ENCODE measurements at regions not wholly inside any gene's neighbourhood (a gene's known extent, or its start where the extent isn't known, plus 50 kb on each side); places are given as distances from the start of the nearest gene placed in this dataset.
"Not testable (repeated sequence)": the region's sequence is repeated elsewhere in the genome, so short reads cannot be mapped to it uniquely, and the experiment has no call there.

DNA sequence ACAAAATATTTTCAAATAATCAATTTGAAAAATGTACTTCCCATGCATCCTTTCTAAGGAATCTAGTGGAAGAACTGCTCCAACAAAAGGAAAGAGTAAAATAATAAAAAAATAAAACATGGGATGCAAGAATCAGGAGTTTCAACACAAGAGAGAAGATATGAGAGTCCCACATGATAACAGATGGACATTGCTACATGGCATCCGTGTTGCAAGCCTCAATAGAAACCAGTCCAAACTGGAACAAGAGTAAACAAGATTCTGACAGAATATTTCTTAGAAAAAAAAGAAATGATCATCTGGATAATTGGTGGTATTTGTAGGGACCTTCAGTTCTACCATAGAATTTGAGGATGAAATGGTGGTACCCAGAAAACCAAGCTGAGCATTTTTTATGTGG lies 186.8 kb downstream of the FRK start:
- Mint-ChIP-seq H3K36me3 (no peaks in the 10 kb centered on the region), H3K27me3 (peaks cover 1 to 16% (median 5%) of the 10 kb centered on the region in 5 donors), H3K27ac (no peak overlapping the region), H3K4me1 (no peaks in the 10 kb centered on the region), H3K4me3 (no peak overlapping the region), H3K9me3 (no peaks in the 10 kb centered on the region)
- ATAC-seq = no peak
- DNase-seq = no peak
- POLR2A ChIA-PET = no interaction called here

DNA sequence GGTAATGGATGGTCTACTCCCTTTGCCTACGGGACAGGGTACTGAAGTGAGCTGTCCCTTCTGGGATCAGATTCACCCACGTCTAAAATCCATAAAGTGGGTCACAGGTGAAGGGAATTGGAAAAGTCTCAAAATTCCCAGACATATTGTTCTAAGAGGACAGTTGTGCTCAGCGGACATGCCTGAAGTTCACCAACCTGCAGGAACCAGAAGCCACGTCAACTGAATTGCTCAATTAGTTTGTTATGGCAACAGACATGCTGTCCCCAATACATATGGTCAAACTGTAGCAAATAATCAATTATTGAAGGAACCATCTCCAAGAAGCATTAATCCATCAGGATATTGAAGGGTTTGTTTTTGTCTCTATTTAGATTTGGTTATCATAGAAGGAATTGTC lies 190.2 kb downstream of the FRK start:
- no peak overlapping the region for H3K27ac Mint-ChIP-seq
- POLR2A ChIA-PET = no interaction called here
- no peak overlapping the region for H3K4me3 Mint-ChIP-seq
- ATAC-seq = no peak
- H3K4me1 Mint-ChIP-seq = no peaks in the 10 kb centered on the region
- DNase-seq = no peak
- H3K9me3 Mint-ChIP-seq = no peaks in the 10 kb centered on the region
- H3K27me3 Mint-ChIP-seq = peaks cover 1 to 16% (median 5%) of the 10 kb centered on the region in 5 donors
- no peaks in the 10 kb centered on the region for H3K36me3 Mint-ChIP-seq

DNA sequence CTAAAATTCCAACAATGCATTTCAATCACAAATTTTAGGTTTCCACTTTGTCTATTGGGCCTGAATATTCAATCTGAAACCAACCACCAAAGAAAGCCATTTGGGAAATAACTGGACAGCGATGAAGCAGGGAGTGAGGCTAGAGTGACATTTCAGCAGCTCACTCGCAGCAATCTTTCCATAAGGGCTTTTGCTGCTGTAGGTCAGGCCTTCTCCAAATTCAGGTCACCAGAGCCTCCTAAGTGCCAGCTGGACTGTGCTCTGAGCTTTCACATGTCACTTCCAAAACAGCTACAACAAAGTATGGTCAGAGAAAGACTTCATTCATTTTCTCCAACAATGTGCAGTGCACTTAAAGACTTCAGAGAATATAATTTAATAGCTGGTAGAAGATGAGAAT lies 194.8 kb downstream of the FRK start:
- Mint-ChIP-seq H3K36me3 (no peaks in the 10 kb centered on the region), H3K27me3 (peaks cover 0 to 13% (median 0%) of the 10 kb centered on the region in 5 donors), H3K9me3 (no peaks in the 10 kb centered on the region), H3K27ac (no peak overlapping the region), H3K4me3 (no peak overlapping the region), H3K4me1 (no peaks in the 10 kb centered on the region)
- no peak for ATAC-seq
- no peak for DNase-seq
- POLR2A ChIA-PET = no interaction called here

DNA sequence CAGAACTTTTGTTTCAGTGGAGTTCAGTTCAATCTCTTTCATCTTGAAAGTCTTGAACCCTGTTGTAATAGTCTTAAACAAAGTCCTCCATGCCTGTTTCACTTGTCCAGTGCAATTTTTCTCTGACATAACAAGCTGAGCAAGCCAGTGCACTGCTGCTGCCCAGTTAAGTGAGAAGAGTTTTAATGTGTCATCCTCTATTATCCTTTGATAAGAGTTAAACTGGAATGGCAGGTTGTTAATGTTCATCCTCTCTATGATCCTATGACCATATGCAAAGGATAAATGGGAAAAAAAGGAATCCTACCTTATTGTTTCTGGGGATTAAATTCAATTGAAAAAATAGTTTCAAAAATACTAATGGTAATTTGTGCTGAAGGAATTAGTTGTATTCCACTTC lies 197.5 kb downstream of the FRK start:
- DNase-seq = no peak
- Mint-ChIP-seq H3K9me3 (peaks cover 0 to 7% (median 4%) of the 10 kb centered on the region in 9 donors), H3K4me1 (no peaks in the 10 kb centered on the region), H3K36me3 (no peaks in the 10 kb centered on the region), H3K27me3 (peaks cover 0 to 1% (median 0%) of the 10 kb centered on the region in 5 donors), H3K27ac (no peak overlapping the region), H3K4me3 (no peak overlapping the region)
- no peak for ATAC-seq
- POLR2A ChIA-PET = no interaction called here

DNA sequence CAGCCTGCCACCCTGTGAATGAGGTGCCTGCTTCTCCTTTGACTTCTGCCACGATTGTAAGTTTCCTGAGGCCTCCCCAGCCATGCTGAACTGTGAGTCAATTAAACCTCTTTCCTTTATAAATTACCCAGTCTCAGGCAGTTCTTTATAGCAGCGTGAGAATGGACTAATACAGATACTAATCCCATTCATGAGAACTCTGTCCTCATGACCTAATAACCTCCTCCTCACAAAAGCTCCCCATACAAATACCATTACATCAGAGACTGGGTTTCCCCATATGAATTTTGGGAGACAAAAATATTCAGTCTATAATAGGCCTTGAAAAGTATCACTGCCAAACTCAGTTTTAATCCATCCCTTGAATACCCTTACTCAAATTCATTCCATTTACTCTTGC lies 199.0 kb downstream of the FRK start:
- peaks cover 3 to 15% (median 10%) of the 10 kb centered on the region in 9 donors for H3K9me3 Mint-ChIP-seq

DNA sequence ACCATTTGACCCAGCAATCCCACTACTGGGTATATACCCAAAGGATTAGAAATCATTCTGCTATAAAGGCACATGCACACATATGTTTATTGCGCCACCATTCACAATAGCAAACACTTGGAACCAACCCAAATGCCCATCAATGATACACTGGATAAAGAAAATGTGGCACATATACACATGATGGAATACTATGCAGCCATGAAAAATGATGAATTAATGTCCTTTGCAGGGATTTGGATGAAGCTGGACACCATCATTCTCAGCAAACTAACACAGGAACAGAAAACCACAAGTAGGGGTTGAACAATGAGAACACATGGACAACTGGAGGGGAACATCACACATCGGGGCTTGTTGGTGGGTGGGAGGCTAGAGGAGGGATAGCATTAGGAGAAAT lies 201.1 kb downstream of the FRK start:
- POLR2A ChIA-PET, ATAC-seq, H3K36me3 Mint-ChIP-seq, H3K27ac Mint-ChIP-seq, H3K4me1 Mint-ChIP-seq, DNase-seq, H3K27me3 Mint-ChIP-seq, H3K4me3 Mint-ChIP-seq: not testable (repeated sequence)
- H3K9me3 Mint-ChIP-seq = peaks cover 4 to 20% (median 15%) of the 10 kb centered on the region in 9 donors

More for the DNA sequence above, 199.0 kb downstream of the FRK start:
- DNase-seq, H3K27ac Mint-ChIP-seq, H3K4me3 Mint-ChIP-seq, ATAC-seq, POLR2A ChIA-PET, H3K4me1 Mint-ChIP-seq, H3K27me3 Mint-ChIP-seq, H3K36me3 Mint-ChIP-seq: not testable (repeated sequence)

DNA sequence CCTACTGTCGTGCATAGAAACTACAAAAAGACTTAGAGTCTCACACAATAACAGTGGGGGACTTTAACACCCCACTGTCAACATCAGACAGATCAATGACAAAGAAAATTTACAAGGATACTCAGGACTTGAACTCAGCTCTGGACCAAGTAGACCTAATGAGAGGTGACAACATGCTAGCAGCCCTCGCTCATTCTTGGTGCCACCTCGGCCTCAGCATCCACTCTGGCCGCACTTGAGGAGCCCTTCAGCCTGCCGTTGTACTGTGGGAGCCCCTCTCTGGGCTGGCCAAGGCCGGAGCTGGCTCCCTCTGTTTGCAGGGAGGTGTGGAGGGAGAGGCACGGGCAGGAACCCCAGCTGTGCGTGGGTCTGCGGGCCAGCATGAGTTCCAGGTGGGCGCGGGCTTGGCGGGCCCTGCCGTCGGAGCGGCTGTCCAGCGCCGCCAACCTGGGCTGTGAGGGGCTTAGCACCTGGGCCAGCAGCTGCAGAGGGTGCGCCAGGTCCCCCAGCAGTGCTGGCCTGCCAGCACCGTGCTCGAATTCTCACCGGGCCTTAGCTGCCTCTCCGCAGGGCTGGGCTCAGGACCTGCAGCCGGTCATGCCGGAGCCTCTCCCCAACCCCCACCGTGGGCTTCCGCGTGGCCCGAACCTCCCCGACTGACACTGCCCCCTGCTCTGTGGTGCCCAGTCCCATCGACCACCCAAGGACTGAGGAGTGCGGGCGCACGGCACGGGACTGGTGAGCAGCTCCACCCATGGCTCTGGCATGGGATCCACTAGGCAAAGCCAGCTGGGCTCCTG lies 205.6 kb downstream of the FRK start:
- POLR2A ChIA-PET = no interaction called here
- H3K27ac Mint-ChIP-seq = no peak overlapping the region
- peaks cover 0 to 3% (median 0%) of the 10 kb centered on the region in 4 donors for H3K4me1 Mint-ChIP-seq
- ATAC-seq (no peak), DNase-seq (peak in 1 of 10 donors; percentile 3)
- H3K36me3 Mint-ChIP-seq = no peaks in the 10 kb centered on the region
- H3K4me3 Mint-ChIP-seq = no peak overlapping the region
- H3K27me3 Mint-ChIP-seq = peaks cover 0 to 9% (median 0%) of the 10 kb centered on the region in 5 donors
- H3K9me3 Mint-ChIP-seq = peaks cover 3 to 36% (median 12%) of the 10 kb centered on the region in 9 donors

DNA sequence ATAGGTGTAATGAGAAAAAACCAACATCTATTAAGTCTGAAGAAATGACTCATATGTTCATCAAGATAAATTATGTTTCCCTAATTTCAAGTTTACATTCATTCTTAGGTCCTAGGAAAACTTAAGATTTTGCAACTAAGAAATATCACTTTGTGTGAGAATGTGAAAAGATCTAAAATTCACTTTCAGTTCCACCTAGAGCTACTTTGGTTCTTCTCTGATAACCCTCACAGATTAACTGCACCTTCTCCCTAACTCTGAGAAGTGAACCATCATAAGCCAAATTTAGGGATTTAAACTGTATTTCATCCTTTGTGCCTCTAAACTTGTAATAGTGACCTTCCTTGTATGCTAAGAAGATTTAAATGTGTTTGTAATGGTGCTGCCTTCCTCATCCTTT lies 213.0 kb downstream of the FRK start:
- POLR2A ChIA-PET = no interaction called here
- DNase-seq (no peak), ATAC-seq (no peak)
- Mint-ChIP-seq H3K27me3 (peaks cover 0 to 7% (median 0%) of the 10 kb centered on the region in 5 donors), H3K27ac (no peak overlapping the region), H3K4me3 (no peak overlapping the region), H3K36me3 (no peaks in the 10 kb centered on the region), H3K9me3 (peaks cover 0 to 5% (median 0%) of the 10 kb centered on the region in 9 donors), H3K4me1 (no peaks in the 10 kb centered on the region)

DNA sequence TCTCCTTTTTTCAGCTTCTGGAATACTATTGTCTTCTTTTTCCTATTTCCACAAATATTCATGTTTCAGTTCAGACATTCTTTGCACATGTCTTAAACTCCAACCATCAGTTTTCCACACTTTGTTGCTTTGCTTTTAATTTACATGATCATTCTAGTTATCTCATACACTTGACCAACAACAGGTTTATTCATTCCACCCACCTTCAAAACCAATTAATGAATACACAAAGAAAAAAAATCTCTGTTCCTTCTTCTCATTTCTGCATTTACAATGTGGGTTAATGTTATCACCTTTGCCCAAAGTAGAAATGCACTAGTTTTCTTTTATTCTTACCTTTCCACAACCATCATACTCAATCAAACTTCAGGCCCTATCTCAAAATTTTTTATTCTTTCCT lies 216.7 kb downstream of the FRK start:
- Mint-ChIP-seq H3K27ac (no peak overlapping the region), H3K9me3 (peaks cover 0 to 5% (median 0%) of the 10 kb centered on the region in 9 donors), H3K4me1 (no peaks in the 10 kb centered on the region), H3K4me3 (no peak overlapping the region), H3K27me3 (peaks cover 0 to 7% (median 0%) of the 10 kb centered on the region in 5 donors), H3K36me3 (no peaks in the 10 kb centered on the region)
- POLR2A ChIA-PET = no interaction called here
- DNase-seq (no peak), ATAC-seq (no peak)

DNA sequence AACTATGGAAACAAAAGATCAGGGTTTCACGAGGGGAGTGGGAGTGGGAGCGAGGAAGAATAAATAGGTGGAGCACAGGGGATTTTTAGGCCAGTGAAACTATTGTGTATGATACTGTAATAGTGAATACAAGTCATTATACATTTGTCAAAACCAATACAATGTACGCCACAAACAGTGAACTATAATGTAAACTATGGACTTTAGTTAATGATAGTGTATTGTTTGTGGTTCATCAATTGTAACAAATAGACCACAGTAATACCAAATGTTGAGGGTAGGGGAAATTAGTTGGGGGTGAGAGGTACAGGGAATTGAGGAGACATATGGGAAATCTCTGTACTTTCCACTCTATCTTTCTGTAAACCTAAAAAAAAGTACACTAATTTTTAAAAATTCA lies 218.4 kb downstream of the FRK start:
- H3K4me3 Mint-ChIP-seq = no peak overlapping the region
- DNase-seq (no peak), ATAC-seq (no peak)
- peaks cover 0 to 5% (median 0%) of the 10 kb centered on the region in 9 donors for H3K9me3 Mint-ChIP-seq
- POLR2A ChIA-PET = no interaction called here
- no peaks in the 10 kb centered on the region for H3K4me1 Mint-ChIP-seq
- no peak overlapping the region for H3K27ac Mint-ChIP-seq
- H3K36me3 Mint-ChIP-seq = no peaks in the 10 kb centered on the region
- H3K27me3 Mint-ChIP-seq = peaks cover 0 to 7% (median 0%) of the 10 kb centered on the region in 5 donors

DNA sequence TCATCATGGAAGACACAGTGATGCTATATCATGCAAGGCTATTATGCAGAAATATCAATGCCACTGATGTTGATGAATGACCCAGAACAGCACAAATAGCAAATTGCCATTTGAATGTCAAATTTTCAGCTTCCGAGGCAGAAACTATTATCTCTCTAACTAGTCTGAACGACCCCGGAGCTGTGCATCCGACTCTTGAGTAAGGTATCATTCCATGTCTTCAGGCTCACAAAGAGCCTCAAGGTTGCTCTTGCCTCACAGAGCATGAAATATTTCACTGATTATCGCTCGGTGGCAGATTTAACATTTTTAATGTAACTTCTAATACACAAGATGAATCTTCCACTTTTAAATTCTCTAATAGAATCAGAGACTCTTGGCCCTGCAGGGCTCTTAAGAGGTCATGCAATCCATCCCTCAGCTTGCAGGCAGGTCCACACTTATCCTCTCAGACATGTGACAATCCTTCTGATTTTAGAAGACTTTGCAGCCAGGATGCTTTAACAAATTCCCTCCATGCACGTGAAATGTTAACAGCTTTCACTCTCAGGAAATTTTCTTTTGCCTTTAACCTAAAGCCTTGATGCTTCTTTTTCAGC lies 221.0 kb downstream of the FRK start:
- Mint-ChIP-seq H3K9me3 (peaks cover 0 to 15% (median 5%) of the 10 kb centered on the region in 9 donors), H3K27ac (no peak overlapping the region), H3K36me3 (no peaks in the 10 kb centered on the region), H3K4me3 (no peak overlapping the region), H3K27me3 (peaks cover 0 to 10% (median 0%) of the 10 kb centered on the region in 5 donors), H3K4me1 (no peaks in the 10 kb centered on the region)
- ATAC-seq (no peak), DNase-seq (no peak)
- POLR2A ChIA-PET = no interaction called here

DNA sequence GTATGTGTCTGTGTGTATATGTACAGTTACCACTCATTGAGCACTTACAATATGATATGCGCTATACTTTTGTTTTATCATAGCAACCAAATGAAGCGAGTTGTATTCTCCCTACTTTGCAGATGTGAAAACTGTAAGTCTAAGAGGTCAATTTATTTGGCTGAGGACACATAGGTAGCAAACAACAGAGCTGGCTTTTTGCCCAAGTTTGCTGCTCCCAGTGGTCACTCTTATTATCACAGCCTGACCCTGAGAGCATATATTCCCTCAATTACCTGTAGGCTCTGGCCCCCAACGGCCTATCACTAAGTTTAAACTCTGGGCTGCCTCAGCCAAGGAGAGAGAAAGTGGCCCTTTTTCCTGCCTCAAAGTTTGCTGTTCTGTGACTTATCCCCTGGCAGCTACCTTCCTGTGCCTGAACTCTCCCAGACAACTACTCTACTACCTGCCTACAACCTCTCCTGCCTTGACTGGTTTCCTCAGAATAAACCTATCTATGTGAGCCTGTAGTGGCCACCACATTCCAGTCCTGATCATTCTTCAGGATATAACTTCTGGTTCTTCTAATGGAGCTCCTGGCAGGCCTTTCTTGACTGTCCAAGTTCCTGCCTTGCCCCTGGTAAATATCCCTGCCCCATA lies 221.8 kb downstream of the FRK start:
- H3K9me3 Mint-ChIP-seq = peaks cover 0 to 15% (median 5%) of the 10 kb centered on the region in 9 donors
- DNase-seq (no peak), ATAC-seq (no peak)
- H3K36me3 Mint-ChIP-seq = no peaks in the 10 kb centered on the region
- H3K4me3 Mint-ChIP-seq = no peak overlapping the region
- POLR2A ChIA-PET = no interaction called here
- H3K27ac Mint-ChIP-seq = no peak overlapping the region
- H3K27me3 Mint-ChIP-seq = peaks cover 0 to 9% (median 0%) of the 10 kb centered on the region in 5 donors
- H3K4me1 Mint-ChIP-seq = no peaks in the 10 kb centered on the region

DNA sequence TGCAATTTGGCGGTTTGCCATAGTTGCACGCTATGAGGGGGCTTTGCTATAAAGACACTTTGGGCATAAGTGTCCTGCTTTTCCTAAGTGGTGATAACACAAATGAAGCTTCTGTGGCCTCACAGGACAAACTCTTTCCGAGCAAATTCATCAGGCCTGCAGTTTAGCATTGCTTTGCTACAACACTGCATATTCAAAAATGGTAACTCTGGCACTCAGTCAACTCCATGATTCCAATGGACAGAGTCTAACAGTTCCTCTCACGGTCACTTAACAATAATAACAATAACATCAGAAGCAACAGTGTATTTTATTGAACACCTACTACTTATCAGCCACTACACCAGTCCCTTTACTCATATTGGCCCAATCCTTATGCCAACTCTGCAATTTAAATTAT lies 222.5 kb downstream of the FRK start:
- Mint-ChIP-seq H3K4me1 (no peaks in the 10 kb centered on the region), H3K27ac (no peak overlapping the region), H3K9me3 (peaks cover 0 to 15% (median 5%) of the 10 kb centered on the region in 9 donors), H3K4me3 (no peak overlapping the region), H3K27me3 (peaks cover 0 to 4% (median 0%) of the 10 kb centered on the region in 5 donors), H3K36me3 (no peaks in the 10 kb centered on the region)
- POLR2A ChIA-PET = no interaction called here
- ATAC-seq (no peak), DNase-seq (no peak)
